HPDE6-E6E7 (cell line): ENCODE measurements at regions not wholly inside any gene's neighbourhood (a gene's known extent, or its start where the extent isn't known, plus 50 kb on each side); places are given as distances from the start of the nearest gene placed in this dataset.
A peak's percentile ranks its signal among the peaks of the same experiment; 100 is the strongest.

Experiments
- DNase-seq: peaks from one replicate; pipeline ENCODE4 v3.0.0; 2011; ENCODE audit warnings: missing footprints; ENCODE audit errors: extremely low spot score

DNA sequence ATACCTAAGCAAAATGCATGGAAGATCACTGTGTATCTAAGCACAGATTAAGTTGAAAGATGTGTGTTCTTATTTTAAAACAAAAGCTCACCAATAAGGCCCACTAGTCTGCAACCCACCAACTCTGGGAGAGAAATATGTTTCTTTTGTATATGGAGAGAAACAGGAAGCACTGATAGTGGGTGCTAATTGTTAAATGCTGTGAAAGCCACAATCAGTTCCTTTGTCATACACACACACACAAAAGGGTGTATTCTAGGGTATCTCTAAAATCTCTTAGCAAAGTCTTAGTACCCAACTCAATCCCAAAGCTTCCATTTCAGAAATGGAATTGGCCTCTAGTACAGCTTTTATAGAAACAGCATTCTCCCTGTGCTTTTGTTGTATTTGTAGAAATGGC lies 272.7 kb upstream of the FLRT2 start:
- DNase-seq = no peak

GRCh38 chr14:85263916-85264675 lies 265.8 kb upstream of the FLRT2 start:
- no peak for DNase-seq

- no peak for DNase-seq
Measured at GRCh38 chr14:85273099-85273677, 256.8 kb upstream of the FLRT2 start.

GRCh38 chr14:85273952-85274351 lies 256.0 kb upstream of the FLRT2 start:
- DNase-seq = no peak

DNA sequence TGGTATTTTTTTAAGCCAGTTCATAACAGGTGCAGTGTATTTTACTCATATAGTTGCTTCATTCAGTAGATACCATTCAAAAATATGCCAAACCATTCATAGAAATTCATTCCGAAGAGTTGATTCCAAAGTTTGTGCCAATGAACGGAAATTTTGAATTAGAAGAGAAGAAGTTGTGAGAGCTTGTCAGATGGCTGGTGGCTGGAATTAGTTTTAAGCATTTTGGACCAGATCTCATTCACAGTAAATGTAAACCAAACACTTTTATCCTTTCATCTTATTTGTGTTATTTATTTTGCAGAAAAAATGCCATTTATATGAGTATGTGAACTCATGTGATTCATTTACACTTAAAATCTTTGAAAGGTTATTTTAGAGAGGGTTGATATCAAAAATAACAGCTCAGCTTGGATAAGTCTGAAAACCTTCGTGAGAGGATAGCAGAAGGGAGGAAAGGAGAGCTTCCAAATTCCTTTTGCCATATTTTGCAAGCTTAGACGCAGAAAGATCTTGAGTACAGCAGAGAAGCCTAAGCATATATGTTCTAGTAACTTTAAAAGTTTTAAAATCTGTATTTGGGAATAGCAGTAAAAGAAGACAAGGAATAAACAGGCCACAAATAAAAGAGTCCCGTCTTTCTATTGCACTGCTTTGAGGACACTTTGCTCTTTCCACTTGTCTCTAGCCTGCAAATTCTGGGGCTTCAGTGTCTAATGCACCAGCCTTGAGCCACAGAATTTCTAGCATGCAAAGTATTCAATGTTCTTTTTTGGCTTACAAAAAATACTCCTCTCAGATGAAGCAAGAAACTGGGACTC lies 253.6 kb upstream of the FLRT2 start:
- DNase-seq = no peak

- DNase-seq = no peak
Measured at GRCh38 chr14:85276979-85277228, 253.0 kb upstream of the FLRT2 start.

DNA sequence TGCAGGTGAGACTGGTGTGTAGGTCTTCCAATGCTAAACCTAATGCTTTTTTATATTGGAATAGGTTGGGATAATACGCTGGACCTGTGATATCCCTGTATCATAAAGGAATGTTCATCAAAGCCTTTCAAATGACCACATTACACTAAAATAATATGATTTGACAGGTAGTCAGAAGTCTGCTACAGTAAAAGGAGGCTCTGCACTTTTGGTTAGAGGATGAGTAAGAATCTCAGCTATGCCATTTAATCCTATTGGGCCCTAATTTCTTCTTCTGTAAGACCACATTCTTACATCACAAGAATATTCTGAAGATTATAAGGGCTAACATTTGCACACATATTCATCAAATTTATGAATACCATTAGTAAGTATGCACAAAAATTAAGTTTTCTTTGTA lies 250.5 kb upstream of the FLRT2 start:
- DNase-seq = no peak

- DNase-seq = peak; percentile 4
Measured at GRCh38 chr14:85280074-85280473, 249.9 kb upstream of the FLRT2 start.

DNA sequence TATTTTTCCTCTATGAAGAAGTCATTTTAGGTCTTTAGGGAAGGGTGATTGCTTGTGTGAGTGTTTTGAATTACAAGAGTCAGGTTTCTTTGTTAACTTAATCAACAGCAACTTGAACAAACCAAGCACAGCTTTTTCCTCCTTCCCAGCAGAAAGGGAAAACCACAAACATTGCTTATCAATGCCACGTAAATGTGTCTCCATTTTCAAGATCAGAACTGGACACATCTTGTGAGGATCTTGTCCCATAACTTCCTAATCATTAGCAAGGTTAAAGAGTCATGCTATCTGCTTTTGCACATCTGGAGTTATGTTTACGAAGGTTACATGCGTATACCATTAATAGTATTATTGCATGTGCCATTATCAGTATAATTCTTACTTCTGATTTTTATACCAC lies 248.0 kb upstream of the FLRT2 start:
- no peak for DNase-seq

DNA sequence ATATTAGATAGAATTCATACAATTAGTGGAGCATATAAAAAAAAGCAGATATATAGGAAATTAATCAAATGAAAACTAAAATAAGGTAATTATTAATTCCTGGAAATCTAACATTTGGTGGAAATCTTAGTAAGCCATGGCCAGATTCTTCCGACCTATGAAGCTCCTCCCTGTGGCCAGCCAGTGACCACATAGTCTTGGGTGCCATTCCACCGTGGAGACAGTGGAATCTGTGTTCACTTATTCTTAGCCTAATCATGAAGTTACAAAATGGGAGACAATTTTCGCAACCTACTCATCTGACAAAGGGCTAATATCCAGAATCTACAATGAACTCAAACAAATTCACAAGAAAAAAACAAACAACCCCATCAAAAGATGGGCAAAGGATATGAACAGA lies 241.9 kb upstream of the FLRT2 start:
- DNase-seq = no peak

DNA sequence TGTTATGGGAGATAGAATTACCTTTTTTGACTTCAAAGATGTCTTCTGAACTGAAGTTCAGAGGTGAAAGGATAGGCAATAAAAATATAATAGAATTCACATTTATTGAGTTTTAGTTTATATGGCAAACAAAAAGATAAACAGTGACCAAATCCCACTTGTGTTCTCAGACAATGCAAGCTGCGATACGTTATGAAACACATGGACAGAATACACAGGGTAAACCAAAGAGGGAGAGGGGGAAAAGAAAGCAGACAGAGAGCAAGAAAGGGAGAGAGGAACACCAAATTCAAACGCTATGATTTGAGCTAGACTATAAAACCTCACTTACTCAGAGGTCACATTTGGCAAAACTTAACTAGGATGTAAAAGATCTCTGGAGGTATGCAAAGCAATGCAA lies 238.2 kb upstream of the FLRT2 start:
- DNase-seq = no peak

DNA sequence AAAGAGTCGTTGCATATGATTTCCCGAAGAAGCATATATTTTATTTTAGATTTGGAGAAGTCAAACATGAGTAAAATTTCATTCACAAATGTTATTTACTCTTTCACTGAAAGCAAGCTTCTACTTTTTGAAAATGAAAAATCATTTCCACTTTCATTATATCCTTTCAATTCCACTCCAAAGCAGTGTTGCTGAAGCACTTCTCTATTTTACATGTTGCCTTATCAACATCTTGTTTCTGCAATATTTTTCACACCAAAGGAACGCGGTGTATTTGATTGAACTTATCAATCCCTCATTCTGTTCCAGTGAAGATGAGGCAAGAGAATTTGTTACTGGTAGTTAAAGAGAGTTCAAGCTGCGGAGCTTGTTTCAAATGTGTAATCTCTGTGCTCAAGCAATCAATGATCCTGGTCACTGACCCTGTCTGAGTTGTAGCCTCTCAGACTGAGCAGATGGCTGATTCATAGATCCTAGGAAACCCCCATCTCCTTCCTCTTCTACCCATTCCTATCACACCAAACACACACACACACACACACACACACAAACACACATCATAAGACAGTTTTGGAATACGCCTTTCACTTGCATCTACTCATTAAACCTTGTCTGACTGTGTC lies 236.2 kb upstream of the FLRT2 start:
- DNase-seq = no peak

DNA sequence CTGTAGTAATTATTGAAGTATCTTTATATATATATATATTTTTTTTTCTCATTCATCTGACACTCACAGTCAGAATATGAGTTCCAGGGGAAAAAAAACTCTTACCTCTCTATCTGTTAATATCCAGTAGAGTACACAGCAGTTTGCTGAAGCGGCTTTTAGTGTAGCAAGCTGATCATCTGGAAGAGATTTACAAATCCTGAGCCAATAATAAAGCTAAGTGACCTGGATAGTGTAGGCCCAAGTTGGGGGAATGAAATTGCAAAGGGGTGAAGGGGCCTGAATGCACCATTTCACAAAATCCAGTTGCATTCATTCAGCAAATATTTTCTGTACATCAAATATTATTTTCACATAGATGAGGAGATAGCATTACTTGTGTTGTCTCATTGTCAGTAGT lies 234.6 kb upstream of the FLRT2 start:
- no peak for DNase-seq

- DNase-seq = peak; percentile 33
Measured at GRCh38 chr14:85296456-85297210, 233.3 kb upstream of the FLRT2 start.

DNA sequence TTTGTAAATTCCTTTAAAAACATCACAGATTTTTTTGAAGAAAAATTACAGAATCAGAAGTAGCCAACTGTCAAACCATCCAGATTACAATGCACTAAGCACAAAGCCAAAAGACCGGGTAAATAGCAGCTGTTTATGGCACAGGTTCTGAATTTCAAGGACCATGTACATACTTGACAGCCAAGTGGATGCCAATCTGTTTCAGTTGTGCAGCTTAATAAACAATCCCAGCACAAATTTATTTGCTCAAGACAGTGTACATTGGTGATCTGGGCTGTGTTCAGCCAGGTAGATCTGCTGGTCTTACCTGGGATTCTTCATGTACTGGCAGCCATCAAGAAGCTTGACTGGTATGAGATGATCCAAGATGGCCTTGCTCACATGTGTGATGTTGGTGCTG lies 229.8 kb upstream of the FLRT2 start:
- DNase-seq = no peak

- DNase-seq = no peak
Measured at GRCh38 chr14:85301506-85301905, 228.4 kb upstream of the FLRT2 start.

- no peak for DNase-seq
Measured at GRCh38 chr14:85306024-85306423, 223.9 kb upstream of the FLRT2 start.

DNA sequence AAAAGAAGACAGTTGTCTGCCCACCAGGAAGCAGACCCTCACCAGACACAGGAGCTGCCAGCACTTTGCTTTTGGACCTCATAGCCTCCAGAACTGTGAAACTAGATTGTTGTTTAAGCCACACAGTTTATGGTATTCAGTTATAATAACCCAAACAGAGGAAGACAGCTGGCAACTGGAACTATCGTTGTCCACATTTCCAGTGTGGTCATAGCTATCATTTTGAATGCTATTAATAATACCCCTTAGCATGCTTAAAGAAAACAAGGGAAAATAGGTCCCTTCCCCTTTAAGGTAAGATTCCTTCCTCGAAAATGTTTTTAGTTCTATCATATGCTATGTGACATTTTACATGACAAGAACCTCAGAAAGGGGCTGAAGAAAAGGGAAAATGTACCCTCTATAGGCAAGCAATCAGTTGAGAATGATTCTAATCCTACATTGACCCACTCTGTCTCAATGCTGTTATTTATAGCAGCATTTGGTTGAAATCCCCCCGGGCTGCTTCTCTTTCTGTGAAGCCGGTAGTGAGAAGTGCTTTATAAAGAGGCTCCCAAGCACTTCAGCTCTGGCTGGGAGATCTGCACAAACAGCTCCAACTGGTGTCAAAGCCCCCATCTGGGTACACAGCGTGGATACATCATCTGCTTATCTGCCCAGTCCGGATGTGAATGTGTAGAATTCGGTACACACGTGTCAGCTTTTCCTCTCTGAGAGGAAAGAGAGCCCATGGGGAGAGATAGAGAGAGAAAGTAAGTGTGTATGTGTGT lies 221.2 kb upstream of the FLRT2 start:
- no peak for DNase-seq

DNA sequence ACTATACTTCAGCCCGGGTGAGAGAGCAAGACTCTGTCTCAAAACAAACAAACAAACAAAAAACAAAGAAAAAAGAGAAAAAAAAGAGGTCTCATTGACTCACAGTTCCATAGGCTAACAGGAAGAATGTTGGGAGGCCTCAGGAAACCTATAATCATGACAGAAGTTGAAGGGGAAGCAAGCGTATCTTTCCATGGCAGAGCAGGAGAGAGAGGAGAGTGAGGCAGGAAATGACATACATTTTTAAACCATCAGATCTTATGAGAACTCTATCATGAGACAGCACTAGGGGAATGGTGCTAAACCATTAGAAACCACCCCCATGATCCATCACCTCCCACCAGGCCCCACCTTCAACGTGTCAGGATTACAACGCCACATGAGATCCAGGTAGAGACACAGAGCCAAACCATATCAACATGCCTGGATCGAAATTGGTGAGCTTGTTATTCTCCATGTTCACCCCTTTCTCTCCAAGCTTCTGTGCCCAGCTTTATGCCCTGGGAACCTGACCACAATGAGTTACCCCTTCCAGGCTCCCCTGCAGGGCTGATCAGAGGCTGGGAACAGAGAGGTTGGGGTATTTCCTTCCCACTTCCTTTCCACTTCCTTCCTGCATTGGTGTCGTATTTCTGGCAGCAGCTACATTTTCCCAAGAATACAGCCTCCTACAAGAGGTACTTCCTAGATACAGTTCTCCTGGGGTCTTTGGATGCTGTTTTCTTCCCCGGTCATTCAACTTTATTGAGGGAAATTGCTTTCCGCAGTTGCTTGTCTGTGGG lies 219.3 kb upstream of the FLRT2 start:
- no peak for DNase-seq

DNA sequence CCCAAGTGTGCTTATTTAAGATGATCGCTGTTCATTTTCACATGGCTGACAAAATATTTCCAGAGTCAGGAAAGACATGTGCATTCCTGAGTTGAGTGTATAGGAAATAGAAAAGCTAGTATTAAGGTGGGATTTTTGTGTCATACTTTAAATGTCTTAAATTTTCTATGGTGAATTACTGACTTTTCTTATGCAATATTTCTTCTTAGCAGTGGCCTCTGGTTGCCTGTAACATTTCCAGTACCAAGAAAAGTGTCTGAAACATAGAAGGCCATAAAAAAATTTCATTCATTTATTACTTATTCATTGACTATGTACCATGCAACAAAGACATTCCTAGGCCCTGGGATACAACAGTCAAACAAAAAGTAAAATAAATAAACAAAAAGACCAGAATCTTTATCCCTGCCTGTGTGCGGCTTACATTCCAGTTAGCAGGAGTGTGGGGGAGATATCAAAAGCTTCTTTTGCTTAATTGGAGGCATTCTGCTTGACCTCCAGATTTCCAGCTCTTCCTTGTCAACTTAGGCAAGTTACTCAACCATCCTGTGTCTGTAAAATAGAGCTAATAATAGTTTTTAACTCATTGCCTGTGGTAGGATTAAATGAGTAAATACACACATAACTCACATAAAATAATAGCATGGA lies 216.3 kb upstream of the FLRT2 start:
- no peak for DNase-seq
